ENCODE measurements at regions not wholly inside any gene's neighbourhood (a gene's known extent, or its start where the extent isn't known, plus 50 kb on each side); places are given as distances from the start of the nearest gene placed in this dataset.

GRCh38 chr10:128431506-128431905 is 305.3 kb upstream of the MKI67 start:
- Histone ChIP-seq H3K27ac (ENCODE audit: low read length) (no peak overlapping the region), H3K36me3 (ENCODE audit: insufficient read depth, low read length) (no peaks in the 10 kb centered on the region), H3K9ac (ENCODE audit: low read depth, low read length) (no peak overlapping the region), H3K4me1 (ENCODE audit: insufficient read depth, low read length) (no peaks in the 10 kb centered on the region), H3K4me3 (ENCODE audit: low read depth in 1 of 2, low read length in 2 of 2) (no peak overlapping the region), H4K20me1 (ENCODE audit: insufficient read depth, low read length) (no peaks in the 10 kb centered on the region), H3K27me3 (ENCODE audit: insufficient read depth, low read length, poor library complexity) (peaks cover 6% of the 10 kb centered on the region), H3K79me2 (ENCODE audit: insufficient read depth, low read length) (no peaks in the 10 kb centered on the region), H3K9me3 (ENCODE audit: insufficient read depth, low read length, severe bottlenecking) (no peaks in the 10 kb centered on the region), H2AFZ (ENCODE audit: low read depth, low read length) (no peak overlapping the region), H3K4me2 (ENCODE audit: insufficient read depth, low read length) (no peak overlapping the region)
- no peak for TF ChIP-seq CTCF (IDR thresholded peaks at IDR 0.05; ENCODE audit: borderline replicate concordance, extremely low read depth, low read length, poor library complexity, severe bottlenecking)
- TF ChIP-seq EZH2 (IDR thresholded peaks at IDR 0.05; ENCODE audit: borderline replicate concordance, low read depth, low read length, severe bottlenecking): no peak
- DNase-seq: no peak
- no peak for ATAC-seq (ENCODE audit: insufficient read depth, low read depth)

- no peaks in the 10 kb centered on the region for H4K20me1 ChIP-seq (ENCODE audit: insufficient read depth, low read length)
- no peak overlapping the region for H2AFZ ChIP-seq (ENCODE audit: low read depth, low read length)
- TF ChIP-seq CTCF (IDR thresholded peaks at IDR 0.05; ENCODE audit: borderline replicate concordance, extremely low read depth, low read length, poor library complexity, severe bottlenecking): no peak
- peaks cover 6% of the 10 kb centered on the region for H3K27me3 ChIP-seq (ENCODE audit: insufficient read depth, low read length, poor library complexity)
- H3K4me1 ChIP-seq (ENCODE audit: insufficient read depth, low read length): no peaks in the 10 kb centered on the region
- no peaks in the 10 kb centered on the region for H3K9me3 ChIP-seq (ENCODE audit: insufficient read depth, low read length, severe bottlenecking)
- no peak overlapping the region for H3K9ac ChIP-seq (ENCODE audit: low read depth, low read length)
- no peak overlapping the region for H3K27ac ChIP-seq (ENCODE audit: low read length)
- no peak for ATAC-seq (ENCODE audit: insufficient read depth, low read depth)
- no peaks in the 10 kb centered on the region for H3K79me2 ChIP-seq (ENCODE audit: insufficient read depth, low read length)
- H3K4me3 ChIP-seq (ENCODE audit: low read depth in 1 of 2, low read length in 2 of 2): no peak overlapping the region
- no peak for DNase-seq
- H3K4me2 ChIP-seq (ENCODE audit: insufficient read depth, low read length): no peak overlapping the region
- H3K36me3 ChIP-seq (ENCODE audit: insufficient read depth, low read length): no peaks in the 10 kb centered on the region
Observed at GRCh38 chr10:128432011-128432410, 305.8 kb upstream of the MKI67 start.

- H3K36me3 ChIP-seq (ENCODE audit: insufficient read depth, low read length): no peaks in the 10 kb centered on the region
- H3K4me2 ChIP-seq (ENCODE audit: insufficient read depth, low read length): no peak overlapping the region
- TF ChIP-seq CTCF (IDR thresholded peaks at IDR 0.05; ENCODE audit: borderline replicate concordance, extremely low read depth, low read length, poor library complexity, severe bottlenecking): no peak
- no peak for TF ChIP-seq EZH2 (IDR thresholded peaks at IDR 0.05; ENCODE audit: borderline replicate concordance, low read depth, low read length, severe bottlenecking)
- ATAC-seq (ENCODE audit: insufficient read depth, low read depth): no peak
- no peaks in the 10 kb centered on the region for H3K4me1 ChIP-seq (ENCODE audit: insufficient read depth, low read length)
- H3K9me3 ChIP-seq (ENCODE audit: insufficient read depth, low read length, severe bottlenecking): no peaks in the 10 kb centered on the region
- no peak for DNase-seq
- no peak overlapping the region for H2AFZ ChIP-seq (ENCODE audit: low read depth, low read length)
- H3K79me2 ChIP-seq (ENCODE audit: insufficient read depth, low read length): no peaks in the 10 kb centered on the region
- no peak overlapping the region for H3K27ac ChIP-seq (ENCODE audit: low read length)
- no peaks in the 10 kb centered on the region for H4K20me1 ChIP-seq (ENCODE audit: insufficient read depth, low read length)
- no peak overlapping the region for H3K9ac ChIP-seq (ENCODE audit: low read depth, low read length)
- H3K4me3 ChIP-seq (ENCODE audit: low read depth in 1 of 2, low read length in 2 of 2): no peak overlapping the region
- H3K27me3 ChIP-seq (ENCODE audit: insufficient read depth, low read length, poor library complexity): peaks cover 3% of the 10 kb centered on the region
Observed at GRCh38 chr10:128432423-128432822, 306.2 kb upstream of the MKI67 start.

GRCh38 chr10:128435811-128436210 is 309.6 kb upstream of the MKI67 start:
- Histone ChIP-seq H3K4me3 (ENCODE audit: low read depth in 1 of 2, low read length in 2 of 2) (no peak overlapping the region), H3K9me3 (ENCODE audit: insufficient read depth, low read length, severe bottlenecking) (no peaks in the 10 kb centered on the region), H3K4me2 (ENCODE audit: insufficient read depth, low read length) (no peak overlapping the region), H3K4me1 (ENCODE audit: insufficient read depth, low read length) (no peaks in the 10 kb centered on the region), H3K9ac (ENCODE audit: low read depth, low read length) (no peak overlapping the region), H3K36me3 (ENCODE audit: insufficient read depth, low read length) (no peaks in the 10 kb centered on the region), H2AFZ (ENCODE audit: low read depth, low read length) (no peak overlapping the region), H3K27me3 (ENCODE audit: insufficient read depth, low read length, poor library complexity) (peaks cover 3% of the 10 kb centered on the region), H4K20me1 (ENCODE audit: insufficient read depth, low read length) (no peaks in the 10 kb centered on the region), H3K27ac (ENCODE audit: low read length) (no peak overlapping the region), H3K79me2 (ENCODE audit: insufficient read depth, low read length) (no peaks in the 10 kb centered on the region)
- DNase-seq: no peak
- ATAC-seq (ENCODE audit: insufficient read depth, low read depth): no peak
- TF ChIP-seq CTCF (IDR thresholded peaks at IDR 0.05; ENCODE audit: borderline replicate concordance, extremely low read depth, low read length, poor library complexity, severe bottlenecking): no peak
- no peak for TF ChIP-seq EZH2 (IDR thresholded peaks at IDR 0.05; ENCODE audit: borderline replicate concordance, low read depth, low read length, severe bottlenecking)
